ENCODE measurements at regions not wholly inside any gene's neighbourhood (a gene's known extent, or its start where the extent isn't known, plus 50 kb on each side); places are given as distances from the start of the nearest gene placed in this dataset.

DNA sequence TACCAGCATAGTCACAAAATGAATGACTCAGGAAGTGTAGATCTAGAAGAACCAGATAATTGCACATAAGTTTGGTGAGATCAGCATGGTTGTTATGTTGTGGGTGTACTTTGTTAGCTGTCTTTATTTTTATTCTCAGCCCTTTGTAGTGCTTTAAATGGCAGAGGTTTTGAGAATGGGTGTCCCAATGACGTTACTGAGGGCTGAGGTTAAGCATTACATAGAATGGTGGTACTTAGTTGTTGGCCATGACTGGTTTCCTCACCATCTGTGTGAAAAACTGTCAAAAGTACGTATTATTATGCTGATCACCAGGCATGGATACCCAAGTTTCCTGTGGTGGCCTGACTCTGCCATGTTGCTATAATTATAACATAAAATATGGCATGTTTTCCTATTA is 165.8 kb downstream of the UBE2E3 start:
- in situ Hi-C loops (cut with MboI; ENCODE audit: low sequenced_read_pairs) = no loop called here

DNA sequence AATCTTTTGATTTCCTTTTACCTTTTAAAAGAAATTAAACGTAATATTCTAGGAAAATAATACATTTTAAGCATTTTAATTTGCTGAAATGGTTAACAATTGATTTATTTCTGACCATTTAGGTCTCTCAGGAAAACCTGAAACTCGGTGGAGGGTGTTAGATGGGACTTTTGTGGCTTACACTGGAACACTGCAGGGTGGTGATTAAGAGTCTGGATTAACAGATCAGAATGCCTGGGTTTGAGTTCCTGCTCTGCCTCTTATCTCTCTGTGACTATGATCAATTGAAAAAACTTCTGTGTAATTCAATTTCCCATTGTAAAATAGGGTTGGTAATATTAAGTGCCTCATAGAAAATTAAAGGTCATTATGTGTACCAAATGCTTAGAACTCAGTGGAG is 168.7 kb downstream of the UBE2E3 start:
- in situ Hi-C loops (cut with MboI; ENCODE audit: low sequenced_read_pairs) = no loop called here

DNA sequence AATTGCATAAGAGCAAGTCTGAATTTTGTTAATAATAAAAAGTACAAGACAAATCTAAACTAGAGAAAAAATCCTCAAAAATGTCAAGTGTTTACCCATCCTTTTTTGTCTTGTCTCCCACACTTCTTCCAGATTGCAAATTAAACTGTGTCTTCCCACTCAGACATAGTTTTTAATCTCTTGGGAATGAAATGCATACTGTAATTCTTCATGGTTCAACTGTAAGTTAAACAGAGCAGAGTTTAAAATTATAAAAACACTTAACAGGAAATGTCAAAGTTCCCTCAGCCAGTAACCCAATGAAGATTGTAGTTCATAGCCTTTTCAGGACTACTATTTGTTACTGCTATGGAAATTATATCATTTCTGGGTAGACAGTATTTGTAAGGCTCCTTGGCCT is 171.8 kb downstream of the UBE2E3 start:
- in situ Hi-C loops (cut with MboI; ENCODE audit: low sequenced_read_pairs) = no loop called here

DNA sequence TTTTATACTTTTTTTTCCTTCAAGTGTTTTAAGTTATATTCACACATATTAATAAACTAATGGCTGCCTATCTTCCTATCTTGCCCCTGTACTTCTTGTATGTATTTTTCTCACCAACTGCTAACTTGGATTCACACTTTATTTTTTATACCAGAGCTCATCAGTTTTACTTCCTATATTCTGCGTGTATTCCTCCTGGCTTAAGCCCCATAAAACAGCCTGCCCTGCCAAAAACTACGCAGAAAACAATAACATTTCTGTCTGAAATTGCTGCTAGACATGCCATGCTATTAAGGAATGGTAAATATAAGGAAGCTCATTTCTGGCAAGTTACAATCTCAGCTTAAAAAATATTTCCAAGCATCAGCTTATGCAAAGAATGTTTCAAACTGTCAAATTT is 172.3 kb downstream of the UBE2E3 start:
- in situ Hi-C loops (cut with MboI; ENCODE audit: low sequenced_read_pairs) = no loop called here

DNA sequence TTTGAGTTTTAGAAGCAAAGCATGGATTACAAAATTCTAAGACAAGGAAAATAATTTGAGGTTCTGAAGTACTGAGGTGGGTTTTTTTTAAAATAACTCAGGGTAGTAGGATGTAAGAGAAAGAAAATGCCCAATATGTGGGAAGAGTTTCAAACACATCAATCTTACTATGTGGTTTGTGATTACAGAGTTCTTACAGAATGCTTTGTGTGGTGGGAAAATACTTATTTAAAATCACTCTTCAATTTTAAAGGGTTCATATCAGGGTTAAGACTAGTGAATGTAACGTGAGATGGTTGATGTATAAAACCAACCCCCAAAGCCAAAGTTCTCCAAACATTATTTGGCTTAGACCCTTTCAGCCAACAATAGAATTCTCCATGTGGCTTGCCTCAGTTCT is 173.5 kb downstream of the UBE2E3 start:
- in situ Hi-C loops (cut with MboI; ENCODE audit: low sequenced_read_pairs) = no loop called here

DNA sequence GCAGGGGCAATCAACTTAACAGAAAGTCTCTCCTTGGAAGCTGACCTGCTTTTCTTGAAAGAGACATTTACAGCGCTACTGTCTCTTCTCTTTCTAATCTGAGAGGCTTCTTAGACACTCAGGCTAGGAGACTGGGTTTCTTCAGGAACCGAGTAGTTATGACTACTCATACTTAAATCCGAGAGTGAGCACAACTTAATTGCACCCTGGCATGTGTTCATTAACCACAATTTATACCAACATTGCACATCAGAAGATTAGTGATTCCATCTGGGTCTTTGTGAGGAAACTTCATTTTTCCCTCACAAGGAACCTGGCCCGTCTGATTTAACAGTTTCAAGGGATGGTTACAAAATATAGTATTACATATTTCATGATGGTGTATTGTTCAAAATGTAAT is 176.9 kb downstream of the UBE2E3 start:
- in situ Hi-C loops (cut with MboI; ENCODE audit: low sequenced_read_pairs) = no loop called here

DNA sequence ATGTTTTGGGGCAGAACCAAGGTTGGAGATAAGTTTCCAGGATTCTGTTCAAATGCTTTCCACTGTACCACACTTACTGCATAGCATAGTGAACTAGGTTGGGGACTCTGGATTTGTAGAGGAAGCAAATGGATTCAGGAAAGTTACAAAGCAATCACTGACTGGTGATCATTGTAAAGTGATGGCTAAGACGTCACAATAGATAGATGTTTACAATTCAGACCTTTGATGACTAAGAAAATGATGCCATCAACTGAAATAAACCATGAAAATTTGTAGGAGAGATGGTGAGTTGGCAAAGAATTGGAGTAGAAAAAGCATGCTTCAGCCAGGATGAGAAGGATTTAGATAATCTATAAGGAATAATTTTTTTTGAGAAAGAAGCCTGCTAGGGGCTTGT is 178.0 kb downstream of the UBE2E3 start:
- in situ Hi-C loops (cut with MboI; ENCODE audit: low sequenced_read_pairs) = no loop called here

DNA sequence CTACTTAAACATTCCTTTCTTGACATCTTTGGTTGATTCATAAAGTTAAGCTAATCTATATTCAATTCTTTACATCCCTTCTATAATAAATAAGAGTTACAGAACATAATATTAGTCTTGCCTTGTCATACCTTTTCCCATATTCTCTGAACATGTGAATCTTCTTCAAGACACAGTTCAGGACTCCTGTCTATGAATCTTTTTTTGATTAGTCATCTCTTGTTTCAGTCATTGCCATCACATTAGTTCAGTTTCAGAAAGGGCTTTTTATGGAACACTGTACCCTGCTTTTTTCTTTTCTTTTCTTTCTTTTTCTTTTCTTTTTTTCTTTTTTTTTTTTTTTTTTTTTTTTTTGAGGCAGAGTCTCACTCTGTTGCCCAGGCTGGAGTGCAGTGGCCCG is 181.2 kb downstream of the UBE2E3 start:
- in situ Hi-C loops (cut with MboI; ENCODE audit: low sequenced_read_pairs) = no loop called here

DNA sequence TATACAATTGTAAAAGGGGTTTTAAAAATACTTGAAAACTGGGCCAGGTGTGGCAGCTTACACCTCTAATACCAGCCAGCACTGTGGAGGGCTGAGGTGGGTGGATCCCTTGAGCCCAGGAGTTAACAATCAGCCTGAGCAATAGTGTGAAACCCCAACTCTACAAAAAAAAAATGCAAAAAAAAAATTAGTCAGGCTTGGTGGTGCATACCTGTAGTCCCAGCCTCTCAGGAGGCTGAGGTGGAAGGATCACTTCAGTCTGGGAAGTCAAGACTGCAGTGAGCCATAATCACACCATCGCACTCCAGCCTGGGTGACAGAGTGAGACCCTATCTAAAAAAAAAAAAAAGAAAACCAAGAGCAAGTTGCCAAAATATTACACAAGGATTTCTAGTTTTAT is 182.7 kb downstream of the UBE2E3 start:
- in situ Hi-C loops (cut with MboI; ENCODE audit: low sequenced_read_pairs) = no loop called here

DNA sequence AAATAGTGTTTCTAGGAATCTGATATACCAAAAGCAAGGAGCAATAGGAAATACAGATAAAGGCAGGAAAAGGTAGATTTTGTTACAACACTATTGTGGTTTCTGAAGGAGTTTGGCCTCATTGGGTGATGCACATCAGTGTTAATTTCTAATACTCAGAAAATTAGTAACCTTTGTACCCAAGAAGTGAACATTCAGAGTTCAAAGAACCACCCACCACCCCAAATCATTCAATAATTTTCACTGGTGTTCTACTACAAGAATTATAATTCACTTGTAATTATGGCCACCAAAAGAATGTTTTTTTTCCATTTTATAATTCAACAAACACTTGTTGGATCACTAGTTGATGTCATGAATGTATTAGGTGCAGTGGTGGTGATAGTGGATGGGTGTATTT is 183.3 kb downstream of the UBE2E3 start:
- in situ Hi-C loops (cut with MboI; ENCODE audit: low sequenced_read_pairs) = no loop called here

DNA sequence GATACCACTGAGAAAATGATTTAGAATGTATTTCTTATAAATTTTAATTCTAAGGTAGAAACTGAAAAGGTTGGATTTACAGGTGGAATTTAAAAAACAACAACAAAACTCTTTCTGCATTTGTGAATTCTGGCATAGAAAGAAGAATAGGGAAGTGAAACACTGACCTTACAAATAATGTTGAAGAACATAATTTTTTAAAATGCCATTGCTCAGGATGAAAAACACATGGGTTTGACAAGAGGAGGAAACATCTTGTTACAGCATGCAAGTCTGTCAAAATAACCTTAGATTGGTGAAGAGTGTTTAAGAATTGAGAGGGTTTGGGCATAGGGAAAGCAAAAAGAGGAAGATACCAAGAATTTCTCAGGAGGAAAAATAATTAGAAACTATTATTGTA is 184.3 kb downstream of the UBE2E3 start:
- in situ Hi-C loops (cut with MboI; ENCODE audit: low sequenced_read_pairs) = no loop called here

DNA sequence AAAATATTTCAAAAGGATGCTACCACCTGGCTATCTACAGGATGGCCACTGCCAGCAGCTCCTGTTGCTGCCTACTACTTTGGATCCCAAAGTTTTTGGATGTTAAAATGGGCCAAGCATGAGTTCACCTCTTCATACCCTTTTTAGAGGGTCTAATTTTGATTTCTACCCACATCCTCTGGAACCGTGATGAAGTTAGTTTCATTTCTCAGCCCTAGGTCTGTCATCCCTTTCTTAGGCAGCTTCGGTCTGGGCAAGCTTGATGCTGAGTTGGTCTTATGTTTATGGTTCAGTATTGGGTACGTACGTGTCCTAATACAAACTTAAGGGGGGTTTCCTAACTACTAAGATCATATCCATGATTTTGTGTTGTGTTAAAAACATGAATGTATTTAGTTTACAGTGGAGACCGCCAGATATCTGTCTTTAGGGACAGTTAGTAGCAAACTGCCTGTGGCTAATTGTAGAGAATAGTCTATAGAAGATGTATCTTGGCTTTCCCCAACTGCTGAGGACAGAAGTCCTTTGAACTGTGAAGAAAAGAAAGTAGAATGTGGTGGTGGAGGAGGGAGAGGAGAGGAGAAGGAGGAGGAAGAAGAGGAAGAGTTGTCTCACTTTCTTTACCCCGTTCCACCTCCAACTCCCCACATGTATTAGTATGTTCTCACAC is 184.9 kb downstream of the UBE2E3 start:
- in situ Hi-C loops (cut with MboI; ENCODE audit: low sequenced_read_pairs) = no loop called here

DNA sequence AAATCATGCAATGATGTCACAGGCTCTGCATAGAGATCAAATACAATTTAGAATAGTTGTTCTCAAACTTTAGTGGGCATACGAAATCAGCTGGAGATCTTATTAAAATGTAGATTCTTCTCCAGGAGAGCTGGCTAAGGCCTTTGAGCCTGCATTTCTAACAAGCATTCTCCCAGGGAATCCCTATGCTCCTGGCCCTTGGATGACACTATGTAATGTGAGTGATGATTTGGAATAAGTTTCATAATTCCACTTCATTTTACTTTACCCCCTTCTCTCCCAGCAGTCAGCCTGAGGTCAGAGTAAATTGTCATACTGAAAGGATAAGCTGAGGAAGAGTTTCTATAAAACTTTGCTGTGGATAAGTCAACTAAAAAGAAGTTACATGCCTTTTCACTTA is 189.1 kb downstream of the UBE2E3 start:
- in situ Hi-C loops (cut with MboI; ENCODE audit: low sequenced_read_pairs) = no loop called here

DNA sequence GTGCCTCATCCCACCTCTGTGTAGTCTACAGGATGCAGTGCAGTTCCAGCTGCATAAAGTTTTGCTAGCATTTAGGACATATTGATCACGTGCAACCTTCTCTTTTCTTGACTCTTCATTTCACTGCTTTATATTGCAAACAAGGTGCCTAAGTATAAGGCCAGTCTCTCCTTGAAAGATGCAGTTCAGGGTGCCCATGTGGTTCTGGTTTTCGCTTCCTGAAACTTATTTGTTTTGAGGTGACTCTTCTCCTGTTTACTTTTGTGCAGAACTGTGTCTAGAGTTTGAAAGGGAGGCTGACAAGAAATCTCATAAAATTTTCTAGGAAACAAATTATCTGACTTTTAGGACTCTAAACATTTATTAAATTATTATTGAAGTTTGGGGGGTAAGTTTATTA is 189.9 kb downstream of the UBE2E3 start:
- in situ Hi-C loops (cut with MboI; ENCODE audit: low sequenced_read_pairs) = no loop called here

DNA sequence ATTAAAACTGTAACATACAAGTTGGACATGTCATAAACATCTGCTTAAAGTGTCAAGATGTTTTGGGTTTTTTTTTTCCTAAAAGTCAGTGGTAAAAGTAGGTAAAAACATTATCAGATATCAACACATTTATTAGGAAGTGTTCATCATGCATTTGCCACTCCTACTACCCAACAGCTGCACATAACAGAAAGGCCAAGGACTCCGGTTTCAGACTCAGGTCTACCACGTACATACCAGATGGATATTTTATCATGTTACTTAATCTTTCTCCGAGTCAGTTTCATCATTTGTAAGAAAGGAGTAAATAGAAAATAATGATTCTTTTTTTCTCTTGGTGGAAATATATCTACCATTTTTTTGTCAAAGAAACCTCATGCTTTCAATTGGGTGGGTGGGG is 192.3 kb downstream of the UBE2E3 start:
- in situ Hi-C loops (cut with MboI; ENCODE audit: low sequenced_read_pairs) = no loop called here

DNA sequence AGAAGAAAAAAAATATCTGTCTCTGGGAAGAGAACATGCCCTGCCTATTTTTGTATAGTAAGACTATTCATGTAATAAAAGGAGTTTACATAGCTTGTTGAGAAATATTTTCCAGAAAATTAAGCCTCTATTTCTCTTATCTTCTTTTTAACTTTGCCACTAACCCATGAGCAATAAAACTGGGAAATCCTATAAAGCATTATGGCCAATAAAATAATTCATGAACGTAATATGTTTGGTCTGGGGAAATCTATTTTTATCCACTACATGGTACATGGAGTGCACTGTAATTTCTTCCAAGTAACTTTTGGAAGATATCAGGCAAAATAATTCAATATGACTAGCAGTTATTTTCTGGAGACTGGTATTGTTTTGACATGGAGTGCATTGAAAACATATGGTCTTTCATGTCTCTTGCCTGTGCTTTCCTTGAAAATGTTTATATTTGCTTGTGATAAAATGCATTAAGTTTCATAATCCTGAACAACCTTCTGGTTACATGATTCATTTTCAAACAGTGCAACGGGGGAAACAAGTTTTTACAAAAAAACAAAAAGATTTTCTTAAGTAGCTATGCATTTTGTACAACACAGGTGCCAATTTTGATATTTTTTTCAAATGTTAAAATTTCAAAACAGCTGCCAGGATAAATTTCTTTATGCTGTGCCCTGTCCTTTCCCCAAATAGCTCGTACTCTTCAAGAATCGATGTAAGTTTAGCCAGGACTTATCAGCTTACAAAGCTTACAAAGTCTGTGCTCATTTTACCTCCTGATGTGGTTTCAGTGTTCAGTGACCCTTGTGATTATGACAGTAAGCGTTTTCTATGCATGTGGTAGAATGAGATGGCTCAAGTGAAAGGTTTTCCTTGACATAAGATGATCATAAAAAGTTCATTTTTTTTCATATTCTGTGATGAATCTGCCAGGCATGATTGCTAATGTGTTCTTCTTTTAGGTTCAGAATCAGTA is 194.5 kb downstream of the UBE2E3 start:
- in situ Hi-C loops (cut with MboI; ENCODE audit: low sequenced_read_pairs) = no loop called here

DNA sequence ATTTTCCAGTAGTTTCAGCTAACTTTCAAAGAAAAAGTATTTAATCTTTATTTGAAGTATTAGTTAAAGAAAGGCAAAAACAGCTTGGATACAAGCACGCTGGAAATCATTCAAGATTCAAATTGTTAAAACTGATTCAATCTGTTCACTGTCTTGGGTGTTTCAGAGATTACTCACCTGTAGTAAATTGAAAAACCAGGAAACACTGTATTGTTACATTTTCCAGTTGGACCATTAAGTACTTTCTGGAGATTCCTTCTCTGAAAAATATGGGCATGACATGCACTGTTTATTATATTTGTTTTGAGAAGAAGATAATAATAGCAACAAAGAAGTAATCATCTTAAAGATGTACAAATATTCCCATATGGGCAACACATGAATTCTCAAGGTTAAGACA is 196.1 kb downstream of the UBE2E3 start:
- in situ Hi-C loops (cut with MboI; ENCODE audit: low sequenced_read_pairs) = no loop called here

DNA sequence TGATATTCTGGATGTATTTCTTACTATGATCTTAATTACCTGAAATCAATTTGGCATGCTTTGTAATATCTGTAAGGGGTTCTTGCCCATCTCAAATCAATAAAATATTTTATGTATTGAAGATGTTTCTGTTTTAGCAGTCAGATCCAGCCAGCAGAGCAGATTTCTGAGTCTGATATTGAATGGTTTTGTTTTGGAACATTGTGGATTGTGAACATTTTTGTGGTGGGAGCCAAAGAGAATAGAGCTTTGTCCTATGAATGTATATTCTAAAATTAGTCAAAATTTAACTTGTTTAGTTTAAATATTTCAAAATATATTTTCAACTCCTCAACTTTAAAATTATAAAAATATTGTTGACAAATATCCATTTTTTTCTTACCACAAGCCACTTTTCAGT is 197.0 kb downstream of the UBE2E3 start:
- in situ Hi-C loops (cut with MboI; ENCODE audit: low sequenced_read_pairs) = no loop called here

DNA sequence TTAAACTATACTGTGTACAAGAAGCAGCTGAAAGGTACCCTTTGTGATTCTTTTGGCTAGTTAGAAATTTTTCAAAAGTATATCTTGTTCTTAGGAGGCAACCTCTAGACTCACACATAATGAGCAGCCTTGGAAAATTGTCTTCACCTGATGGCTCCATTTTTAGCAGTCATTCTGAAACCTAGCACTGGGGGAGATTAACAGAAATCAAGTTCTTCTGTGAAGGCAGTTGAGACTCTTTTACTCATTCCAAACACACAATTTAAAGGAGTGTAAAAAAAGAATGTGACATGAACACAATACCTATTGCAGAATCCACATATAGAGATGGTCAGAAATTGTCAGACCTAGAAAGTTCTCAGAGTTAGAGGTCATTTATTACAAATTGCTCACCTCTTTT is 197.7 kb downstream of the UBE2E3 start:
- in situ Hi-C loops (cut with MboI; ENCODE audit: low sequenced_read_pairs) = no loop called here

DNA sequence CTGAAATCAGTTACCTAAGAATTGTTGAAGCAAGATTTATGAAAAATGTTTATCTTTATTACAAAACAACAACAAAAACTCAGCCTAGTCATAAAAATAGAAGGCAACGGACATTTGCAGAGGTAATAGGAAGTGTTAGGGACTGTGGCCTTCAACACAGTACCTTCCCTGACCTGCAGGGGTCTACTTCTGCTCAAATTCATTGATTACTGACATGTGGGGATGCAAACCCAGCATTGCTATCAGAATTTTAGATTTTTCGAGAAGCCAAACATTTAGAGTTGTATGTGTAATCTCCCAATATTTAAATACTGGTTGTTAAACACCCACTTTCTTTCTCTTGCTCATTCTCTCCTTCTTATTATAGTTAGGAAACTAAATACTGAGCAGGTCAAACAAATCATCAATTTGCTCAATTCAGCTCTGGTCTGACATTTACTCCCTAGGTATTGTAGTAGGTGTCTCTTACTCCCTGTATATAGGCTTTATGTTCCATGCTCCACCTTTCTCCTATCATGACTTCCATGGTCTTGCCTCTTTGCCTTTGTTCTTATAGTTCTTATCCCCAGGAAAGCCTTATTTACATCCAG is 198.5 kb downstream of the UBE2E3 start:
- in situ Hi-C loops (cut with MboI; ENCODE audit: low sequenced_read_pairs) = no loop called here

DNA sequence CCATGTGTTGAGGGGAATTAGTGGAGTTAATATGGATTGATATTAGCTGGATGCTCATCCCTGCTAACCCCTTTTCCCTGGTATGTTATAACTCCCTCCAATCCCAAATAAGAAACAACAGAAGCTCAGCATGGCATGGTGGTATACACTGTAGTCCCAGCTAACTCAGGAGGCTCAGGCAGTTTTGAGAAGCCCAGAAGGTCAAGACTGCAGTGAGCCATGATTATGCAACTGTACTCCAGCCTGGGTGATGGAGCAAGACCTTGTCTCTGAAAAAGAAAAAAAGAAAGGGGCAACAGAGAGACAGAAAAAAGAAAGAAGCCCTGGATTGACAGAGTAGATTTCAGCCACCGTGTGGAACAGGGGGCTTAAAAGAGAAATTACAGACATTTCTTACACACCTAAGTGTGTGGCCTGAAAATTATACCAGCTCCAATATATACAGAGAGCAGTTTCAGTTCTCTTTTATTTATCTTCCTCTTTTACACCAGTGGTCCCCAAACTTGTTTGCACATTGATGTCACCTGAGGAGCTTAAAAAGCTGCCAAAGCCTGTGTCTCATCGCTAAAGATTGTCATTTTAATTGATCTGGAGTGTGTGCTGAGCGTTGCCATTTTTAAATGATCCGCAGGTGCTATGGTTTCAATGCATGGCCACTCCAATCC is 203.6 kb downstream of the UBE2E3 start:
- in situ Hi-C loops (cut with MboI; ENCODE audit: low sequenced_read_pairs) = no loop called here
